Spleen (tissue), 11 donors: ENCODE measurements at regions not wholly inside any gene's neighbourhood (a gene's known extent, or its start where the extent isn't known, plus 50 kb on each side); places are given as distances from the start of the nearest gene placed in this dataset.

Experiments
- DNase-seq: peaks from one replicate; pipeline ENCODE4 v3.0.0-alpha.2; 2020
- H3K27ac ChIP-seq, 8 donors: fragments of 200-600 bp; sonication (generic) in 7 of 8; 1 replicate in 4 of 8; 2 replicates in 4 of 8; pipeline versions ENCODE4 v1.5.0 to v1.8.0; 2016 to 2021; ENCODE audit warnings: inconsistent platforms in 4 of 8, mild to moderate bottlenecking in 4 of 8, moderate library complexity in 1 of 8
- H3K27me3 ChIP-seq, 7 donors: fragments of 200-600 bp; sonication (generic) in 6 of 7; replicated peaks in 1 of 7; 1 replicate in 4 of 7; 2 replicates in 3 of 7; pipeline versions ENCODE4 v1.5.0 to v1.8.0; 2016 to 2021; ENCODE audit warnings: inconsistent platforms in 3 of 7, mild to moderate bottlenecking in 1 of 7
- H3K36me3 ChIP-seq, 6 donors: fragments of 200-600 bp; sonication (generic) in 5 of 6; 1 replicate in 4 of 6; 2 replicates in 2 of 6; pipeline versions ENCODE4 v1.5.0 to v1.8.0; 2016 to 2021; ENCODE audit warnings: inconsistent platforms in 2 of 6
- H3K4me1 ChIP-seq, 6 donors: fragments of 200-600 bp; sonication (generic) in 5 of 6; 1 replicate in 3 of 6; 2 replicates in 3 of 6; pipeline versions ENCODE4 v1.5.0 to v1.8.0; 2016 to 2021; ENCODE audit warnings: inconsistent platforms in 3 of 6
- H3K4me3 ChIP-seq, 8 donors: fragments of 200-600 bp; sonication (generic) in 7 of 8; 1 replicate in 4 of 8; 2 replicates in 4 of 8; pipeline versions ENCODE4 v1.5.0 to v1.8.0; 2016 to 2021; ENCODE audit warnings: inconsistent platforms in 4 of 8, mild to moderate bottlenecking in 4 of 8, moderate library complexity in 2 of 8
- H3K9me3 ChIP-seq, 8 donors: fragments of 200-600 bp; sonication (generic) in 7 of 8; 1 replicate in 4 of 8; 2 replicates in 4 of 8; pipeline versions ENCODE4 v1.5.0 to v1.8.0; 2016 to 2021; ENCODE audit warnings: inconsistent platforms in 4 of 8
- POLR2A ChIP-seq, 3 donors: fragments of 450-650 bp; IDR thresholded peaks; one replicate each; pipeline ENCODE4 v1.5.1; 2017; ENCODE audit warnings: antibody characterized with exemption in 3 of 3, mild to moderate bottlenecking in 1 of 3
- POLR2AphosphoS5 ChIP-seq, 3 donors: sonication (generic); formaldehyde crosslinking; IDR thresholded peaks; one replicate each; pipeline ENCODE4 v1.5.1; 2017; ENCODE audit warnings: antibody characterized with exemption in 3 of 3
- WGBS, 5 donors: extraction: QIAGEN DNeasy Blood & Tissue Kit in 3 of 5; methylation state at CpG; one replicate each; pipeline versions ENCODE4 v1.1.5 to v1.1.7; 2013 to 2018; 5-methylcytosine and 5-hydroxymethylcytosine counted together
- intact Hi-C: fragments of 100-400 bp; cut with DNase I; formaldehyde crosslinking; loops from one replicate; pipeline ENCODE4 v1.15.0; 2023; ENCODE audit warnings: low total_unique reads
- TF ChIP-seq, protein P1 (sequence below), 11 experiments: fragments of 200-600 bp in 7 of 11; fragments of 450-650 bp in 4 of 11; sonication (generic) in 4 of 11; IDR thresholded peaks in 8 of 11; conservative IDR thresholded peaks in 3 of 11; 1 replicate in 7 of 11; 2 replicates in 4 of 11; pipeline versions ENCODE4 v1.4.0 to v1.8.0; 2016 to 2021; ENCODE audit warnings: antibody characterized with exemption in 11 of 11, inconsistent platforms in 4 of 11, mild to moderate bottlenecking in 1 of 11
- donor health status: healthy with polysubstance abuse.
- donor health status: DM: no; HTN: no; CAD: no; lungs with moderate emphysema.
- donor health status: DM: no; HTN: no; CAD: no.
- donor health status: Bipolar disorder and iron deficiency.
- donor health status: healthy.
- donor health status: DM: no; HTN: no; CAD: no.
- donor health status: DM: yes; HTN: yes; CAD: no.

- no peak for DNase-seq
Measured at GRCh38 chr17:77428020-77428748, 287.4 kb downstream of the SEC14L1 start.

DNA sequence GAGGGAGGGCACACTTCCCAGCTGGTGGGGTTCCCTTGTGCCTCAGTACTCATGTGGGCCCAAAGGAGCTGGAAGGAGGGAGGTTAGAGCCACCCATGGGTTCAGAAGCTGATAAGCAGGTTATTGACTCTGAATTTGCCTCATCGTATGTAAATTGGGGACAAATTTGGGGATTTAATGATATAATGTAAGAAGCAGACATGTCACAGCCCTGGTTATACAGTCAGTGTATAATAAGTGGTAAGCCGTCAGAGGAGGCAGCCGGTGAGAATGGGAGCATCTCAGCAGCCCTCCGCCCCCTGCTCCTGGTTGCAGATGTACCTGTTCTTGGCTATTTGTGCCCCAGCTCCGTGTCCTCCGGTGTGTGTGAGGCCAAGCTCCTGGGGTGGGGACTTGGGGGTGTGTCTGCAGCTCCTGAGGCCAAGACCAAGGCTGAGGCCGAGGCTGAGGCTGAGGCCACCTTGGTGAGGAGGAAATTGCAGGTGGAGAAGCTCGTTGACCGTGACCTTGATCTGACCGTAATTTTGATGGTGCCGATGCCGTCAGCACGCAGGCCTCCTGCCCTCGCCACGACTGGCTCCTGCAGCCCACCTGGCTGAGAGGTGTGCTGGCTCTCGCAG lies 288.1 kb downstream of the SEC14L1 start:
- no peaks in the 10 kb centered on the region for H3K9me3 ChIP-seq
- H3K4me1 ChIP-seq: peaks cover 89 to 100% (median 100%) of the 10 kb centered on the region in 6 donors
- no peaks in the 10 kb centered on the region for H3K27me3 ChIP-seq
- H3K27ac ChIP-seq: peak overlapping the region; percentile 29 to 92 (median 78)
- intact Hi-C loops: loop anchor here (5.0 kb wide), 1 partner anchor 63 kb away; no protein-coding TSS in a partner anchor
- DNase-seq: no peak
- TF ChIP-seq, protein P1, sequence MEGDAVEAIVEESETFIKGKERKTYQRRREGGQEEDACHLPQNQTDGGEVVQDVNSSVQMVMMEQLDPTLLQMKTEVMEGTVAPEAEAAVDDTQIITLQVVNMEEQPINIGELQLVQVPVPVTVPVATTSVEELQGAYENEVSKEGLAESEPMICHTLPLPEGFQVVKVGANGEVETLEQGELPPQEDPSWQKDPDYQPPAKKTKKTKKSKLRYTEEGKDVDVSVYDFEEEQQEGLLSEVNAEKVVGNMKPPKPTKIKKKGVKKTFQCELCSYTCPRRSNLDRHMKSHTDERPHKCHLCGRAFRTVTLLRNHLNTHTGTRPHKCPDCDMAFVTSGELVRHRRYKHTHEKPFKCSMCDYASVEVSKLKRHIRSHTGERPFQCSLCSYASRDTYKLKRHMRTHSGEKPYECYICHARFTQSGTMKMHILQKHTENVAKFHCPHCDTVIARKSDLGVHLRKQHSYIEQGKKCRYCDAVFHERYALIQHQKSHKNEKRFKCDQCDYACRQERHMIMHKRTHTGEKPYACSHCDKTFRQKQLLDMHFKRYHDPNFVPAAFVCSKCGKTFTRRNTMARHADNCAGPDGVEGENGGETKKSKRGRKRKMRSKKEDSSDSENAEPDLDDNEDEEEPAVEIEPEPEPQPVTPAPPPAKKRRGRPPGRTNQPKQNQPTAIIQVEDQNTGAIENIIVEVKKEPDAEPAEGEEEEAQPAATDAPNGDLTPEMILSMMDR (IDR thresholded peaks at IDR 0.05 in 8 of 11, conservative IDR thresholded peaks at IDR 0.05 in 3 of 11): no peak
- peak in 2 of 3 donors; percentile 46 to 64 for TF ChIP-seq POLR2AphosphoS5 (IDR thresholded peaks at IDR 0.05)
- WGBS, 5 donors: 52 to 63% (median 61%) methylated on average over 14 to 16 of the region's 16 CpGs
- peak overlapping the region in 1 of 8 donors; percentile 9 for H3K4me3 ChIP-seq
- peaks cover 0 to 7% (median 0%) of the 10 kb centered on the region in 6 donors for H3K36me3 ChIP-seq

More at GRCh38 chr17:77428020-77428748, 287.4 kb downstream of the SEC14L1 start:
- peaks cover 89 to 100% (median 100%) of the 10 kb centered on the region in 6 donors for H3K4me1 ChIP-seq
- TF ChIP-seq POLR2A (IDR thresholded peaks at IDR 0.05) (no peak), POLR2AphosphoS5 (IDR thresholded peaks at IDR 0.05) (peak in 2 of 3 donors; percentile 17 to 38)
- peaks cover 0 to 4% (median 0%) of the 10 kb centered on the region in 6 donors for H3K36me3 ChIP-seq
- peak overlapping the region in 1 of 8 donors; percentile 9 for H3K4me3 ChIP-seq
- intact Hi-C loops: loop anchor here (5.0 kb wide), 1 partner anchor 64 kb away; no protein-coding TSS in a partner anchor
- no peaks in the 10 kb centered on the region for H3K27me3 ChIP-seq
- H3K27ac ChIP-seq: peak overlapping the region; percentile 29 to 92 (median 78)
- no peaks in the 10 kb centered on the region for H3K9me3 ChIP-seq
- WGBS, 5 donors: 32 to 67% (median 53%) methylated on average over 11 to 13 of the region's 13 CpGs

DNA sequence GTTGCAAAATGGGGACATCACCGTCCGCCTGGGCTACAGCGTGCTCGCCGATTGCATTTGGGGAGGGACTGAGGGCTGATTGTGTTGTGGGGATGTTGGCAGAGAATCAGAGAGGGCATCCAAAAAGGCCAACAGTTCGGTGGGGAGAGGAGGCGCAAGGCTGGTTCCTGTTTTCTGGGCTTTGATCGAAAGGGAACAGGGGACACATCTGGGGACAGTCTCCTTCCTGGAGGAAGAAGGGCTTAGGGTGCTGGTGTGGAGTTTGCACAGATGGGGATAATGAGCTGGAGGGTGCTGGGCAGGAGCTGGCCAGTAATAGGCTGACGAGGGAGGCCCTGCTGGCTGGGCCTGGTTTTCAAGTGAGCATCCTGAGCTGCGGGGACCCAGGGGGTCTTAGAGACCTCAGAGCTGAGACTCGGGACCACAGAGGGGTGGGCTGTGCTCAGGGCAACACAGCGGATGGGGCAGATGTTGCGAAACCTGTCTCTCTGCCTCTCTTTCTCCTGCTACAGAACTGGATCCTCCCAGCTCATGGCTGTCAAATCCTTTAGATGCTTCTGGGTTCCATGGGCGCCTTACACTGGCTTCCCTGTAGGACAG lies 288.7 kb downstream of the SEC14L1 start:
- DNase-seq: no peak
- Histone ChIP-seq H3K36me3 (peaks cover 0 to 7% (median 0%) of the 10 kb centered on the region in 6 donors), H3K4me3 (peak overlapping the region in 1 of 8 donors; percentile 9), H3K27ac (peak overlapping the region in 7 of 8 donors; percentile 36 to 92 (median 78)), H3K9me3 (no peaks in the 10 kb centered on the region), H3K4me1 (peaks cover 89 to 100% (median 100%) of the 10 kb centered on the region in 6 donors), H3K27me3 (no peaks in the 10 kb centered on the region)
- TF ChIP-seq POLR2A (IDR thresholded peaks at IDR 0.05) (no peak), POLR2AphosphoS5 (IDR thresholded peaks at IDR 0.05) (no peak)
- TF ChIP-seq, protein P1 (IDR thresholded peaks at IDR 0.05 in 8 of 11, conservative IDR thresholded peaks at IDR 0.05 in 3 of 11): no peak
- 34 to 50% (median 41%) methylated on average over 13 to 14 of the region's 14 CpGs for WGBS, 5 donors
- intact Hi-C loops: loop anchor here (5.0 kb wide), 1 partner anchor 63 kb away; no protein-coding TSS in a partner anchor

DNA sequence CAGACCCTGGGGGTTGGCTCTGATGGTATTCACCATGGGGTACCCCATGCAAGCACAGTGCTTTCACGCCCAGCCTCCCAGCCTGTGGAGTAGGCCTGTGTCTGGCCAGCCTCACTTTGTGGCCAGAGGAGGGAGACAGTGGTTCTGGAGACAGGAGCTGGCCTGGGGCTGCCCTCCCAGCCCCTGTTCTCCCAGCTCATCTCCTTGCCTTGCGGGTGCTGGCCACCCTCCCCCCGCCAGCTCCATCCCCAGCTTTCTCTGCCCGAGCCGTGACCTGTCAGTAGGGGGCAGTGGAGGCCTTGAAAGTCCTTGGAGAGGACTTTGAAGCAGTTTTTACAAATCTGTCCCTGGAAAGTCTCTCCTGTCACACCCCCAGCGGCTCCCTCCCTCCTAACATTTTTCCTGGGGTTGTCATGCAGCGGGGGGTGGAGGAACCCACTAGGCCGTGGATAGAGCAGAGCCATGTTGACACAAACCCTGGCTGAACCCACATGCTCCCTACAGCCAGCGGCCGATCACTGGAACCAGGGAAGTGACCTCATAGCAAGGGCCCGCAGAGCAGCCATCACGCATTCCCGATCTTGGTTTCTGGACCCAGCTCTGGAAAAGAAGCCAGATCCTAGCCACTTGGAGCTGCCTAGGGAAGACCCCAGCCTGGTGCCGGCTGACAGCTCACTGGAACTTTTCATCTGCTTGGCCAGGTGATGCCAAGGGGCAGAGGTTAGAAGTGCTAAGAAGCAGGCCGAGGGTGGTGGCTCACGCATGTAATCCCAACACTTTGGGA lies 289.4 kb downstream of the SEC14L1 start:
- TF ChIP-seq POLR2A (IDR thresholded peaks at IDR 0.05): no peak
- TF ChIP-seq POLR2AphosphoS5 (IDR thresholded peaks at IDR 0.05): peak; percentile 65 to 74 (median 65)
- TF ChIP-seq, protein P1 (IDR thresholded peaks at IDR 0.05 in 8 of 11, conservative IDR thresholded peaks at IDR 0.05 in 3 of 11): peak; percentile 57 to 93 (median 85)
- H3K4me3 ChIP-seq: peak overlapping the region in 1 of 8 donors; percentile 9
- intact Hi-C loops: loop anchor here (5.0 kb wide), 1 partner anchor 62 kb away; no protein-coding TSS in a partner anchor
- peaks cover 89 to 100% (median 100%) of the 10 kb centered on the region in 6 donors for H3K4me1 ChIP-seq
- no peaks in the 10 kb centered on the region for H3K9me3 ChIP-seq
- no peaks in the 10 kb centered on the region for H3K27me3 ChIP-seq
- peak; percentile 94 for DNase-seq
- peak overlapping the region; percentile 27 to 92 (median 78) for H3K27ac ChIP-seq
- 36 to 48% (median 43%) methylated on average over 15 to 16 of the region's 16 CpGs for WGBS, 5 donors
- H3K36me3 ChIP-seq: peaks cover 0 to 10% (median 0%) of the 10 kb centered on the region in 6 donors
